Endodermal cell (in vitro differentiated cells): ENCODE measurements at regions not wholly inside any gene's neighbourhood (a gene's known extent, or its start where the extent isn't known, plus 50 kb on each side); places are given as distances from the start of the nearest gene placed in this dataset.

Experiments used
- DNase-seq: peaks from one replicate; pipeline ENCODE4 v3.0.0-alpha.2; 2017
- H3K27ac ChIP-seq: 2 replicates; pipeline ENCODE4 v1.5.1; 2013; ENCODE audit warnings: mild to moderate bottlenecking, low read depth, low read length, moderate library complexity
- H3K27me3 ChIP-seq: 2 replicates; pipeline ENCODE4 v1.6.1; 2013; ENCODE audit warnings: mild to moderate bottlenecking, low read length, moderate library complexity; ENCODE audit not compliant: insufficient read depth, control insufficient read depth, poor library complexity, severe bottlenecking
- H3K36me3 ChIP-seq: 2 replicates; pipeline ENCODE4 v1.7.0; 2013; ENCODE audit warnings: mild to moderate bottlenecking, low read length, moderate library complexity; ENCODE audit not compliant: control insufficient read depth, insufficient read depth
- H3K4me1 ChIP-seq: one replicate; pipeline ENCODE4 v1.7.0; 2013; ENCODE audit warnings: low read length; ENCODE audit not compliant: control insufficient read depth, insufficient read depth
- H3K4me3 ChIP-seq: 2 replicates; pipeline ENCODE4 v1.5.1; 2013; ENCODE audit warnings: mild to moderate bottlenecking, low read length, moderate library complexity
- H3K9ac ChIP-seq: 2 replicates; pipeline ENCODE4 v1.6.1; 2013; ENCODE audit warnings: mild to moderate bottlenecking, low read length, moderate library complexity; ENCODE audit not compliant: poor library complexity, severe bottlenecking; ENCODE audit errors: extremely low read depth
- H3K9me3 ChIP-seq: 2 replicates; pipeline ENCODE4 v1.6.1; 2013; ENCODE audit warnings: mild to moderate bottlenecking, low read length, moderate library complexity; ENCODE audit not compliant: control insufficient read depth
- H3K27ac Mint-ChIP-seq: 2 replicates; pipeline ENCODE4 v1.8.0; 2020; ENCODE audit warnings: mixed read lengths
- H3K27me3 Mint-ChIP-seq: 2 replicates; pipeline ENCODE4 v1.8.0; 2021; ENCODE audit warnings: mild to moderate bottlenecking, mixed read lengths; ENCODE audit not compliant: insufficient read depth
- H3K36me3 Mint-ChIP-seq: 2 replicates; pipeline ENCODE4 v1.8.0; 2020; ENCODE audit warnings: low read depth, mixed read lengths
- H3K4me1 Mint-ChIP-seq: 2 replicates; pipeline ENCODE4 v1.8.0; 2020; ENCODE audit warnings: mixed read lengths
- H3K4me3 Mint-ChIP-seq: 2 replicates; pipeline ENCODE4 v1.8.0; 2020; ENCODE audit warnings: mild to moderate bottlenecking, moderate library complexity, mixed read lengths
- H3K9me3 Mint-ChIP-seq: 2 replicates; pipeline ENCODE4 v1.8.0; 2020; ENCODE audit warnings: mild to moderate bottlenecking, mixed read lengths
- CTCF ChIP-seq: fragments of 200-600 bp; sonication (generic); conservative IDR thresholded peaks from 2 replicates; pipeline ENCODE4 v1.5.0; 2021; ENCODE audit warnings: antibody characterized with exemption, mild to moderate bottlenecking
- WGBS, 2 experiments: methylation state at CpG; one replicate each; pipeline versions ENCODE4 v1.1.5 to v1.1.7; 2013; ENCODE audit warnings: missing lambda C conversion rate in 2 of 2, mixed read lengths in 1 of 2; ENCODE audit not compliant: insufficient coverage in 1 of 2, insufficient read length in 1 of 2; 5-methylcytosine and 5-hydroxymethylcytosine counted together

GRCh38 chr9:87441251-87441650 is 56.4 kb upstream of the DAPK1 start:
- no peaks in the 10 kb centered on the region for H3K4me1 ChIP-seq
- Mint-ChIP-seq H3K4me1 (peaks cover 2% of the 10 kb centered on the region), H3K4me3 (no peak overlapping the region), H3K27me3 (peaks cover 3% of the 10 kb centered on the region), H3K9me3 (no peaks in the 10 kb centered on the region), H3K36me3 (no peaks in the 10 kb centered on the region), H3K27ac (no peak overlapping the region)
- 90 to 91% methylated on average over 1 to 2 of the region's 2 CpGs for WGBS, 2 experiments
- no peaks in the 10 kb centered on the region for H3K36me3 ChIP-seq
- DNase-seq, result no peak
- TF ChIP-seq CTCF, result no peak
- H3K27ac ChIP-seq, result no peak overlapping the region
- no peak overlapping the region for H3K9ac ChIP-seq
- H3K9me3 ChIP-seq, result no peaks in the 10 kb centered on the region
- no peak overlapping the region for H3K4me3 ChIP-seq
- H3K27me3 ChIP-seq, result no peaks in the 10 kb centered on the region

GRCh38 chr9:87442451-87442850 is 55.2 kb upstream of the DAPK1 start:
- Histone ChIP-seq H3K27me3 (no peaks in the 10 kb centered on the region), H3K36me3 (no peaks in the 10 kb centered on the region), H3K9me3 (no peaks in the 10 kb centered on the region), H3K9ac (no peak overlapping the region), H3K4me3 (no peak overlapping the region), H3K4me1 (no peaks in the 10 kb centered on the region), H3K27ac (no peak overlapping the region)
- H3K36me3 Mint-ChIP-seq, result no peaks in the 10 kb centered on the region
- DNase-seq, result no peak
- no peak overlapping the region for H3K27ac Mint-ChIP-seq
- no peak for TF ChIP-seq CTCF
- H3K9me3 Mint-ChIP-seq, result no peaks in the 10 kb centered on the region
- H3K27me3 Mint-ChIP-seq, result peaks cover 3% of the 10 kb centered on the region
- 82 to 94% methylated on average over 2 of the region's 2 CpGs for WGBS, 2 experiments
- no peak overlapping the region for H3K4me3 Mint-ChIP-seq
- peaks cover 3% of the 10 kb centered on the region for H3K4me1 Mint-ChIP-seq

- Histone ChIP-seq H3K27me3 (no peaks in the 10 kb centered on the region), H3K36me3 (no peaks in the 10 kb centered on the region), H3K4me1 (no peaks in the 10 kb centered on the region), H3K9me3 (no peaks in the 10 kb centered on the region), H3K9ac (no peak overlapping the region), H3K4me3 (no peak overlapping the region), H3K27ac (no peak overlapping the region)
- WGBS, 2 experiments, result 97 to 100% methylated on average over 2 of the region's 2 CpGs
- Mint-ChIP-seq H3K4me3 (no peak overlapping the region), H3K4me1 (peaks cover 8% of the 10 kb centered on the region), H3K27ac (no peak overlapping the region), H3K27me3 (peaks cover 3% of the 10 kb centered on the region), H3K9me3 (no peaks in the 10 kb centered on the region), H3K36me3 (no peaks in the 10 kb centered on the region)
- no peak for TF ChIP-seq CTCF
- DNase-seq, result no peak
These were observed 54.7 kb upstream of the DAPK1 start for GRCh38 chr9:87443006-87443405.
